ENCODE measurements at regions not wholly inside any gene's neighbourhood (a gene's known extent, or its start where the extent isn't known, plus 50 kb on each side); places are given as distances from the start of the nearest gene placed in this dataset.

DNA sequence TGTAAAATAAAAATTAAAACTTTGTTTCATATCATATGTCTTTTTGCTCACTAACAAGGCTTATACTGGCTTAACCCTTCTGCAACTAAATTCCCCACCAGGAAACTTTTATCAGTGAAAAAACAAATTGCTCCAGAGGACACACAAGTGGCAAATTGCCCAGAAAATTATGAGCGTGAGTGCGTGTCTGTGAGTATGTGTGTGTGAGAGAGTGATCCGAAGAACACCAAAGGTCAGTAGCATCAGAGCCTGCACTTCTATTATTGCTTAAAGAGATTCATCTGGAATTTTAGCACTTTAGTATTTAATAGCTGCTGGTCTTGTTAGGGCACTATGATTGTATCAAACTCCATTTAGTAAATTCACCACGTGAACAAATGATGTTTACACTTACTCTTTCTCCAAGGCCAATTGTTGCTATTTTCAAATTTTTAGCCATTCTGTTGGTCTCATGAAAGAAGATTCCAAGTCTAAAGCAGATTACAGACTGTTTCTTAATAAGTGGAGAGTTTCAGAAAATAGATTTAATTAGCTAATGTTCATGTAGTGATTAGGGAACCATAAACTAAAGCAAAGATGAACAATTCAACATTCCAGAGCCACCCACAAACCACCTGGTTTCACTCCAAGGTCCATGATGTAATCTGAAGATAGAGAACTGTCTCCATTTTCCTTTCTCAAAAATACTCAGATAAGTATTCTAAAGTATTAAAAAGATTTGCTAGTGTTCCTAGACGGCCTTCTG lies 91.1 kb upstream of the IL12A start:
- peaks cover under 1% of the 10 kb centered on the region for H3K36me3 Mint-ChIP-seq (ENCODE audit: unreplicated experiment)
- H3K9me3 Mint-ChIP-seq (ENCODE audit: unreplicated experiment), result peaks cover 5% of the 10 kb centered on the region
- no peak overlapping the region for H3K27ac Mint-ChIP-seq (ENCODE audit: unreplicated experiment)
- peaks cover 17% of the 10 kb centered on the region for H3K4me1 Mint-ChIP-seq (ENCODE audit: low read depth, unreplicated experiment)
- TF ChIP-seq, protein P1, sequence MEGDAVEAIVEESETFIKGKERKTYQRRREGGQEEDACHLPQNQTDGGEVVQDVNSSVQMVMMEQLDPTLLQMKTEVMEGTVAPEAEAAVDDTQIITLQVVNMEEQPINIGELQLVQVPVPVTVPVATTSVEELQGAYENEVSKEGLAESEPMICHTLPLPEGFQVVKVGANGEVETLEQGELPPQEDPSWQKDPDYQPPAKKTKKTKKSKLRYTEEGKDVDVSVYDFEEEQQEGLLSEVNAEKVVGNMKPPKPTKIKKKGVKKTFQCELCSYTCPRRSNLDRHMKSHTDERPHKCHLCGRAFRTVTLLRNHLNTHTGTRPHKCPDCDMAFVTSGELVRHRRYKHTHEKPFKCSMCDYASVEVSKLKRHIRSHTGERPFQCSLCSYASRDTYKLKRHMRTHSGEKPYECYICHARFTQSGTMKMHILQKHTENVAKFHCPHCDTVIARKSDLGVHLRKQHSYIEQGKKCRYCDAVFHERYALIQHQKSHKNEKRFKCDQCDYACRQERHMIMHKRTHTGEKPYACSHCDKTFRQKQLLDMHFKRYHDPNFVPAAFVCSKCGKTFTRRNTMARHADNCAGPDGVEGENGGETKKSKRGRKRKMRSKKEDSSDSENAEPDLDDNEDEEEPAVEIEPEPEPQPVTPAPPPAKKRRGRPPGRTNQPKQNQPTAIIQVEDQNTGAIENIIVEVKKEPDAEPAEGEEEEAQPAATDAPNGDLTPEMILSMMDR (IDR thresholded peaks at IDR 0.05; ENCODE audit: partially characterized antibody, unreplicated experiment), result no peak
- H3K27me3 Mint-ChIP-seq (ENCODE audit: unreplicated experiment), result peaks cover 4% of the 10 kb centered on the region
- no peak for DNase-seq
- no peak overlapping the region for H3K4me3 Mint-ChIP-seq (ENCODE audit: unreplicated experiment)

DNA sequence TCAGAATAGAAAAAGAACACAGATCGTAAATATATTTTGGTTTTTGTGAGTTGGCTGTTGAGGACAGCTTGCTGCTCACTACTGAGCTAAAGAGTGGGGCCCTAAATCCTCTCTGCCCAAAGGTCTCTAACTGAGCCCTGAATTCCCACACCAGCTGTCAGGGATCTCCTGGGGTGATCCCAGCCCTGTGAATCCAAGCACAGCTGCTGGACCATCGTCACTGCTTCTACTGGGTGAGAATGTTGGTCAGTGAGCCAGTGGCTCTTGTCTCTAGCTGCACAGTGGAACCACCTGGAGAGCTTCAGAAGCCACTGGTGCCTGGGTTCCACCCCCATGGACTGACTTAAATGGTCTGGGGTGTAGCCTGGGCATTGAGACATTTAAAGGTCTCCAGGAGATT lies 90.5 kb upstream of the IL12A start:
- TF ChIP-seq, protein P1 (IDR thresholded peaks at IDR 0.05; ENCODE audit: partially characterized antibody, unreplicated experiment), result no peak
- Mint-ChIP-seq H3K4me3 (ENCODE audit: unreplicated experiment) (no peak overlapping the region), H3K27ac (ENCODE audit: unreplicated experiment) (no peak overlapping the region), H3K9me3 (ENCODE audit: unreplicated experiment) (peaks cover 5% of the 10 kb centered on the region), H3K36me3 (ENCODE audit: unreplicated experiment) (no peaks in the 10 kb centered on the region), H3K27me3 (ENCODE audit: unreplicated experiment) (peaks cover 4% of the 10 kb centered on the region), H3K4me1 (ENCODE audit: low read depth, unreplicated experiment) (peaks cover 17% of the 10 kb centered on the region)
- peak; percentile 23 for DNase-seq

GRCh38 chr3:159899166-159899565 lies 89.5 kb upstream of the IL12A start:
- Mint-ChIP-seq H3K27me3 (ENCODE audit: unreplicated experiment) (peaks cover 4% of the 10 kb centered on the region), H3K36me3 (ENCODE audit: unreplicated experiment) (no peaks in the 10 kb centered on the region), H3K27ac (ENCODE audit: unreplicated experiment) (no peak overlapping the region), H3K4me3 (ENCODE audit: unreplicated experiment) (no peak overlapping the region), H3K9me3 (ENCODE audit: unreplicated experiment) (peaks cover 5% of the 10 kb centered on the region), H3K4me1 (ENCODE audit: low read depth, unreplicated experiment) (peaks cover 13% of the 10 kb centered on the region)
- TF ChIP-seq, protein P1 (IDR thresholded peaks at IDR 0.05; ENCODE audit: partially characterized antibody, unreplicated experiment), result no peak
- DNase-seq, result no peak

GRCh38 chr3:159902546-159903314 lies 85.9 kb upstream of the IL12A start:
- H3K4me3 Mint-ChIP-seq (ENCODE audit: unreplicated experiment), result no peak overlapping the region
- no peak overlapping the region for H3K27ac Mint-ChIP-seq (ENCODE audit: unreplicated experiment)
- no peak for DNase-seq
- TF ChIP-seq, protein P1 (IDR thresholded peaks at IDR 0.05; ENCODE audit: partially characterized antibody, unreplicated experiment), result no peak
- H3K27me3 Mint-ChIP-seq (ENCODE audit: unreplicated experiment), result peaks cover 4% of the 10 kb centered on the region
- peaks cover 3% of the 10 kb centered on the region for H3K9me3 Mint-ChIP-seq (ENCODE audit: unreplicated experiment)
- H3K4me1 Mint-ChIP-seq (ENCODE audit: low read depth, unreplicated experiment), result peaks cover 5% of the 10 kb centered on the region
- no peaks in the 10 kb centered on the region for H3K36me3 Mint-ChIP-seq (ENCODE audit: unreplicated experiment)

DNA sequence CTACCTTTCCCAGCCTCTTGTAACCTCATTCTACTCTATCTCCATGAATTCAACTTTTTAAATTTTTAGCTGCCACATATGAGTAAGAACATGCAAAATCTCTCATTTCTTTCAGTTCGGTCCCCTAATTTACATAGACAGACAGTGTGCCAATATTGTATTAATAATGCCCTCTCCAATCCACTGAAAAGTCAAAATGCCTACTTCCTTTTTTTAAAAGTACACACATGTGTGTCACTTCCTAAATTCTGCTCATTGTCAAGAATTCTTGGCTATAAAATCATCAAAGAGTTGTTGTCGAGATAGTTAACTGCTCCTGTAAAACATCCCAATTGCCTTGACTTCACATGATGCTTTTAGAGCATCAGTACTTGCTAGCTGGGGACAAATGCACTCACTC lies 84.2 kb upstream of the IL12A start:
- no peaks in the 10 kb centered on the region for H3K36me3 Mint-ChIP-seq (ENCODE audit: unreplicated experiment)
- TF ChIP-seq, protein P1 (IDR thresholded peaks at IDR 0.05; ENCODE audit: partially characterized antibody, unreplicated experiment), result no peak
- no peak overlapping the region for H3K4me3 Mint-ChIP-seq (ENCODE audit: unreplicated experiment)
- no peaks in the 10 kb centered on the region for H3K9me3 Mint-ChIP-seq (ENCODE audit: unreplicated experiment)
- peaks cover 4% of the 10 kb centered on the region for H3K27me3 Mint-ChIP-seq (ENCODE audit: unreplicated experiment)
- DNase-seq, result no peak
- peaks cover 1% of the 10 kb centered on the region for H3K4me1 Mint-ChIP-seq (ENCODE audit: low read depth, unreplicated experiment)
- no peak overlapping the region for H3K27ac Mint-ChIP-seq (ENCODE audit: unreplicated experiment)
